ENCODE measurements at regions not wholly inside any gene's neighbourhood (a gene's known extent, or its start where the extent isn't known, plus 50 kb on each side); places are given as distances from the start of the nearest gene placed in this dataset.

GRCh38 chr1:87524021-87524754, 195.5 kb downstream of the LMO4 start:
- in situ Hi-C loops (cut with MboI; ENCODE audit: low sequenced_read_pairs in 4 of 4), result no loop called here
- no peak for ATAC-seq
- DNase-seq, result no peak
- no peak overlapping the region for H3K27ac ChIP-seq
- H3K36me3 ChIP-seq, result no peaks in the 10 kb centered on the region
- no peaks in the 10 kb centered on the region for H3K4me1 ChIP-seq
- H3K9me3 ChIP-seq, result no peaks in the 10 kb centered on the region
- H3K4me3 ChIP-seq, result no peak overlapping the region
- TF ChIP-seq, protein P1, sequence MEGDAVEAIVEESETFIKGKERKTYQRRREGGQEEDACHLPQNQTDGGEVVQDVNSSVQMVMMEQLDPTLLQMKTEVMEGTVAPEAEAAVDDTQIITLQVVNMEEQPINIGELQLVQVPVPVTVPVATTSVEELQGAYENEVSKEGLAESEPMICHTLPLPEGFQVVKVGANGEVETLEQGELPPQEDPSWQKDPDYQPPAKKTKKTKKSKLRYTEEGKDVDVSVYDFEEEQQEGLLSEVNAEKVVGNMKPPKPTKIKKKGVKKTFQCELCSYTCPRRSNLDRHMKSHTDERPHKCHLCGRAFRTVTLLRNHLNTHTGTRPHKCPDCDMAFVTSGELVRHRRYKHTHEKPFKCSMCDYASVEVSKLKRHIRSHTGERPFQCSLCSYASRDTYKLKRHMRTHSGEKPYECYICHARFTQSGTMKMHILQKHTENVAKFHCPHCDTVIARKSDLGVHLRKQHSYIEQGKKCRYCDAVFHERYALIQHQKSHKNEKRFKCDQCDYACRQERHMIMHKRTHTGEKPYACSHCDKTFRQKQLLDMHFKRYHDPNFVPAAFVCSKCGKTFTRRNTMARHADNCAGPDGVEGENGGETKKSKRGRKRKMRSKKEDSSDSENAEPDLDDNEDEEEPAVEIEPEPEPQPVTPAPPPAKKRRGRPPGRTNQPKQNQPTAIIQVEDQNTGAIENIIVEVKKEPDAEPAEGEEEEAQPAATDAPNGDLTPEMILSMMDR (IDR thresholded peaks at IDR 0.05 in 4 of 5, conservative IDR thresholded peaks at IDR 0.05 in 1 of 5), result no peak
- TF ChIP-seq POLR2A (IDR thresholded peaks at IDR 0.05), result no peak
- intact Hi-C loops (cut with DNase I; ENCODE audit: low total_unique reads), result loop anchor here (10.0 kb wide), 1 partner anchor 229 kb away; no protein-coding TSS in a partner anchor
- H3K27me3 ChIP-seq, result no peaks in the 10 kb centered on the region

- H3K4me1 ChIP-seq, result no peaks in the 10 kb centered on the region
- H3K36me3 ChIP-seq, result no peaks in the 10 kb centered on the region
These were observed 200.3 kb downstream of the LMO4 start for GRCh38 chr1:87528754-87529517.

GRCh38 chr1:87530042-87530807, 201.5 kb downstream of the LMO4 start:
- Histone ChIP-seq H3K9me3 (no peaks in the 10 kb centered on the region), H3K27me3 (no peaks in the 10 kb centered on the region), H3K4me1 (no peaks in the 10 kb centered on the region), H3K27ac (no peak overlapping the region), H3K4me3 (no peak overlapping the region), H3K36me3 (no peaks in the 10 kb centered on the region)
- TF ChIP-seq, protein P1 (IDR thresholded peaks at IDR 0.05 in 4 of 5, conservative IDR thresholded peaks at IDR 0.05 in 1 of 5), result no peak
- no peak for TF ChIP-seq POLR2A (IDR thresholded peaks at IDR 0.05)
- intact Hi-C loops (cut with DNase I; ENCODE audit: low total_unique reads) (no loop called here), in situ Hi-C loops (cut with MboI; ENCODE audit: low sequenced_read_pairs in 4 of 4) (no loop called here)
- DNase-seq (no peak), ATAC-seq (no peak)

More at GRCh38 chr1:87528754-87529517, 200.3 kb downstream of the LMO4 start:
- no peak overlapping the region for H3K4me3 ChIP-seq
- in situ Hi-C loops (cut with MboI; ENCODE audit: low sequenced_read_pairs in 4 of 4) (no loop called here), intact Hi-C loops (cut with DNase I; ENCODE audit: low total_unique reads) (loop anchor here (10.0 kb wide), 1 partner anchor 234 kb away; no protein-coding TSS in a partner anchor)
- ATAC-seq, result no peak
- H3K9me3 ChIP-seq, result no peaks in the 10 kb centered on the region
- TF ChIP-seq, protein P1 (IDR thresholded peaks at IDR 0.05 in 4 of 5, conservative IDR thresholded peaks at IDR 0.05 in 1 of 5), result no peak
- no peak for TF ChIP-seq POLR2A (IDR thresholded peaks at IDR 0.05)
- H3K27ac ChIP-seq, result no peak overlapping the region
- DNase-seq, result no peak
- H3K27me3 ChIP-seq, result no peaks in the 10 kb centered on the region

DNA sequence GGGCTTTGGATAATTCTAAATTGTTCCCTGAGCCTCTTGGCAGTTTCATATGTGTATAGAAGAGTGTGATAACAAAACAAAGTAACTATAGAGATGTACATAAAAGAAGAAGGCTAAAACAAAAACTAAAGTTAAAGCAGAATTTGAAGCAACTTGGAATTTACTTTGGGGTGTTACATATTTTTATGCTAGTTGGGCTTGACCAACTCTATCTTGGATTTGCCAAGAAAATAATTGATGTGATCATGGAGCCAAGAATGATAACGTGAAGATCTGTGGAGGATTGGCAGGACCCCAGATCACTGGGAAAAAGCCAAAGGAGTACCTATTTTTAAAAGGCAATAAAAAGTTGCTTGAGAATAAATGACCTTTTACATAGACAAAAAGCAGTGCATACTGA, 206.9 kb downstream of the LMO4 start:
- Histone ChIP-seq H3K36me3 (no peaks in the 10 kb centered on the region), H3K27me3 (no peaks in the 10 kb centered on the region), H3K27ac (no peak overlapping the region), H3K9me3 (no peaks in the 10 kb centered on the region), H3K4me1 (no peaks in the 10 kb centered on the region), H3K4me3 (no peak overlapping the region)
- ATAC-seq (no peak), DNase-seq (no peak)
- intact Hi-C loops (cut with DNase I; ENCODE audit: low total_unique reads) (no loop called here), in situ Hi-C loops (cut with MboI; ENCODE audit: low sequenced_read_pairs in 4 of 4) (no loop called here)
- TF ChIP-seq, protein P1 (IDR thresholded peaks at IDR 0.05 in 4 of 5, conservative IDR thresholded peaks at IDR 0.05 in 1 of 5), result no peak
- TF ChIP-seq POLR2A (IDR thresholded peaks at IDR 0.05), result no peak

Data from gastrocnemius medialis (tissue), 4 donors.